Panc1 (cell line): ENCODE measurements at regions not wholly inside any gene's neighbourhood (a gene's known extent, or its start where the extent isn't known, plus 50 kb on each side); places are given as distances from the start of the nearest gene placed in this dataset.

Experiments used
- ATAC-seq: fragments of 200-7000 bp; cut with Tn5 transposase; 2 replicates; pipeline ENCODE4 v1.9.1; 2020; ENCODE audit warnings: mild to moderate bottlenecking, moderate library complexity
- BruUV-seq: library from RNA; stranded (reverse); fragments of 400-500 nt; replicated peaks from 2 replicates; lab custom pipeline; 2021; lab: Mats Ljungman, UMichigan
- CTCF ChIA-PET: fragments of 300-600 bp; sonication (Branson Sonifier 250); formaldehyde crosslinking; loops from one replicate; lab custom pipeline; 2022; ENCODE audit warnings: antibody characterized with exemption; lab: Charles Lee
- POLR2A ChIA-PET: fragments of 300-600 bp; sonication (Branson Sonifier 250); formaldehyde crosslinking; loops from one replicate; lab custom pipeline; 2022; ENCODE audit warnings: antibody characterized with exemption; lab: Charles Lee
- DNase-seq: peaks from one replicate; pipeline ENCODE4 v3.0.0-alpha.2; 2010; ENCODE audit warnings: low read depth, low spot score
- H3K27ac ChIP-seq: 2 replicates; pipeline ENCODE4 v1.5.1; 2011; ENCODE audit warnings: mild to moderate bottlenecking, low read length, inconsistent platforms
- H3K27me3 ChIP-seq: fragments of 200-500 bp; sonication (Bioruptor generic); 2 replicates; pipeline ENCODE4 v1.6.0; 2014; ENCODE audit warnings: low read length, inconsistent platforms; ENCODE audit not compliant: control insufficient read depth, insufficient read depth
- H3K36me3 ChIP-seq: fragments of 200-500 bp; sonication (Bioruptor generic); 2 replicates; pipeline ENCODE4 v1.5.1; 2014; ENCODE audit warnings: inconsistent platforms, mild to moderate bottlenecking, low read length, moderate library complexity; ENCODE audit not compliant: control insufficient read depth, insufficient read depth
- H3K4me1 ChIP-seq: 2 replicates; pipeline ENCODE4 v1.5.1; 2011; ENCODE audit warnings: inconsistent platforms, mild to moderate bottlenecking, low read length, moderate library complexity; ENCODE audit not compliant: control insufficient read depth, insufficient read depth
- H3K4me3 ChIP-seq, 2 experiments: 2 replicates each; pipeline ENCODE4 v1.5.1; 2011 to 2012; ENCODE audit warnings: low read depth in 2 of 2, low read length in 2 of 2, mild to moderate bottlenecking in 2 of 2, inconsistent platforms in 1 of 2, moderate library complexity in 1 of 2
- H3K9me3 ChIP-seq: fragments of 200-500 bp; sonication (Bioruptor generic); 2 replicates; pipeline ENCODE4 v1.5.1; 2014; ENCODE audit warnings: low read depth, mild to moderate bottlenecking, inconsistent platforms, low read length, moderate library complexity; ENCODE audit not compliant: control insufficient read depth, insufficient read depth
- CTCF ChIP-seq: fragments of 450-650 bp; IDR thresholded peaks from 2 replicates; pipeline ENCODE4 v1.5.1; 2017; ENCODE audit warnings: mild to moderate bottlenecking
- POLR2AphosphoS5 ChIP-seq: IDR thresholded peaks from 2 replicates; pipeline ENCODE4 v1.6.1; 2012; ENCODE audit warnings: mild to moderate bottlenecking, low read depth, low read length, moderate library complexity
- SIN3A ChIP-seq: IDR thresholded peaks from 2 replicates; pipeline ENCODE4 v1.6.1; 2012; ENCODE audit warnings: low read depth, mild to moderate bottlenecking, low read length, moderate library complexity, borderline replicate concordance; ENCODE audit not compliant: insufficient read depth
- TCF7L2 ChIP-seq: IDR thresholded peaks from 2 replicates; pipeline ENCODE4 v1.6.1; 2011; ENCODE audit warnings: mild to moderate bottlenecking, low read depth, low read length, inconsistent platforms
- in situ Hi-C: cut with HindIII; loops from 2 replicates; pipeline ENCODE4 v1.10.0; 2016; ENCODE audit warnings: low sequenced_read_pairs, low pct_unique_long_range_greater_than_20kb
- intact Hi-C: fragments of 100-400 bp; cut with micrococcal nuclease; formaldehyde crosslinking; loops from one replicate; pipeline ENCODE4 v1.10.0; 2022; ENCODE audit not compliant: unreplicated experiment
- TF ChIP-seq, protein P1 (sequence below), 2 experiments: IDR thresholded peaks; 2 replicates each; pipeline ENCODE4 v1.6.1; 2011 to 2012; ENCODE audit warnings: low read depth in 2 of 2, control low read depth in 1 of 2, low read length in 1 of 2, mild to moderate bottlenecking in 1 of 2, moderate library complexity in 1 of 2; ENCODE audit not compliant: insufficient read depth in 1 of 2

- no peaks in the 10 kb centered on the region for H3K36me3 ChIP-seq
- no peak overlapping the region for H3K4me3 ChIP-seq
- H3K9me3 ChIP-seq: no peaks in the 10 kb centered on the region
- intact Hi-C loops (no loop called here), in situ Hi-C loops (no loop called here)
- TF ChIP-seq POLR2AphosphoS5 (no peak), CTCF (no peak), SIN3A (no peak), TCF7L2 (no peak)
- TF ChIP-seq, protein P1, sequence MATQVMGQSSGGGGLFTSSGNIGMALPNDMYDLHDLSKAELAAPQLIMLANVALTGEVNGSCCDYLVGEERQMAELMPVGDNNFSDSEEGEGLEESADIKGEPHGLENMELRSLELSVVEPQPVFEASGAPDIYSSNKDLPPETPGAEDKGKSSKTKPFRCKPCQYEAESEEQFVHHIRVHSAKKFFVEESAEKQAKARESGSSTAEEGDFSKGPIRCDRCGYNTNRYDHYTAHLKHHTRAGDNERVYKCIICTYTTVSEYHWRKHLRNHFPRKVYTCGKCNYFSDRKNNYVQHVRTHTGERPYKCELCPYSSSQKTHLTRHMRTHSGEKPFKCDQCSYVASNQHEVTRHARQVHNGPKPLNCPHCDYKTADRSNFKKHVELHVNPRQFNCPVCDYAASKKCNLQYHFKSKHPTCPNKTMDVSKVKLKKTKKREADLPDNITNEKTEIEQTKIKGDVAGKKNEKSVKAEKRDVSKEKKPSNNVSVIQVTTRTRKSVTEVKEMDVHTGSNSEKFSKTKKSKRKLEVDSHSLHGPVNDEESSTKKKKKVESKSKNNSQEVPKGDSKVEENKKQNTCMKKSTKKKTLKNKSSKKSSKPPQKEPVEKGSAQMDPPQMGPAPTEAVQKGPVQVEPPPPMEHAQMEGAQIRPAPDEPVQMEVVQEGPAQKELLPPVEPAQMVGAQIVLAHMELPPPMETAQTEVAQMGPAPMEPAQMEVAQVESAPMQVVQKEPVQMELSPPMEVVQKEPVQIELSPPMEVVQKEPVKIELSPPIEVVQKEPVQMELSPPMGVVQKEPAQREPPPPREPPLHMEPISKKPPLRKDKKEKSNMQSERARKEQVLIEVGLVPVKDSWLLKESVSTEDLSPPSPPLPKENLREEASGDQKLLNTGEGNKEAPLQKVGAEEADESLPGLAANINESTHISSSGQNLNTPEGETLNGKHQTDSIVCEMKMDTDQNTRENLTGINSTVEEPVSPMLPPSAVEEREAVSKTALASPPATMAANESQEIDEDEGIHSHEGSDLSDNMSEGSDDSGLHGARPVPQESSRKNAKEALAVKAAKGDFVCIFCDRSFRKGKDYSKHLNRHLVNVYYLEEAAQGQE (IDR thresholded peaks at IDR 0.05; ENCODE audit: insufficient read depth in 1 of 2, low read depth in 2 of 2, low read length in 1 of 2): no peak
- H3K27ac ChIP-seq: no peak overlapping the region
- no peaks in the 10 kb centered on the region; the same call in 1 of the 2 replicates for H3K27me3 ChIP-seq
- POLR2A ChIA-PET: interaction anchor here (0.5 to 0.6 kb wide), 2 partner anchors 21 to 48 kb away, joined by 3 read pairs; no protein-coding TSS in a partner anchor
- BruUV-seq: no TSS peak
- H3K4me1 ChIP-seq: no peaks in the 10 kb centered on the region
- CTCF ChIA-PET: no interaction called here
- DNase-seq (no peak), ATAC-seq (no peak)
These were observed 344.5 kb downstream of the RWDD3 start for GRCh38 chr1:95578462-95578861.

DNA sequence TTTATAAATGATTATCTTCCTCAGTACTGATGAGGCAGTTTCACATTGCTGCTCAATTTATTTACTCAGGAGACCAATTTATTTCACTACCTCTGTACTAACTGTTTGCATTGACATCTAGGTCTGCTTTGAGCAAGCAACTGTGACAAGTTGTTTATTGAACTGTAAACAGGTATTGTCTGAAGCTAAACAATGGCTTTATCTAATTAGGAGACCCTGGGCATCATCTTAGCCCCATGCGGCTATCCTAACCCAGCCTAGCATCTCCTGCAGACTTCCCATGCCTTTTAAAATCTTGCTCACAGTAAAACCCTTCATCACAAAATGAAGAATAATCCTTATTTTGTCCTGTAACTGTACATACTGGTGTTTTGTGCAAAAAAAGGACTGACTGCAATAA is 348.2 kb downstream of the RWDD3 start:
- in situ Hi-C loops: no loop called here
- Histone ChIP-seq H3K9me3 (no peaks in the 10 kb centered on the region), H3K27ac (no peak overlapping the region), H3K4me3 (no peak overlapping the region), H3K27me3 (no peaks in the 10 kb centered on the region; the same call in 1 of the 2 replicates), H3K4me1 (no peaks in the 10 kb centered on the region), H3K36me3 (no peaks in the 10 kb centered on the region)
- ATAC-seq (no peak), DNase-seq (no peak)
- ChIA-PET POLR2A (no interaction called here), CTCF (no interaction called here)
- intact Hi-C loops: no loop called here
- TF ChIP-seq, protein P1 (IDR thresholded peaks at IDR 0.05; ENCODE audit: insufficient read depth in 1 of 2, low read depth in 2 of 2, low read length in 1 of 2): no peak
- TF ChIP-seq SIN3A (no peak), TCF7L2 (no peak), POLR2AphosphoS5 (no peak), CTCF (no peak)
- no TSS peak for BruUV-seq
